Esophagus muscularis mucosa (tissue), 2 donors: ENCODE measurements at regions not wholly inside any gene's neighbourhood (a gene's known extent, or its start where the extent isn't known, plus 50 kb on each side); places are given as distances from the start of the nearest gene placed in this dataset.
"Not testable (repeated sequence)": the region's sequence is repeated elsewhere in the genome, so short reads cannot be mapped to it uniquely, and the experiment has no call there.

Experiments
- EP300 ChIP-seq: sonication (generic); formaldehyde crosslinking; IDR thresholded peaks from one replicate; pipeline ENCODE4 v1.6.1; 2017; ENCODE audit warnings: antibody characterized with exemption
- POLR2A ChIP-seq: fragments of 450-650 bp; IDR thresholded peaks from one replicate; pipeline ENCODE4 v1.6.1; 2017; ENCODE audit warnings: antibody characterized with exemption, moderate library complexity, mild to moderate bottlenecking, low read depth

DNA sequence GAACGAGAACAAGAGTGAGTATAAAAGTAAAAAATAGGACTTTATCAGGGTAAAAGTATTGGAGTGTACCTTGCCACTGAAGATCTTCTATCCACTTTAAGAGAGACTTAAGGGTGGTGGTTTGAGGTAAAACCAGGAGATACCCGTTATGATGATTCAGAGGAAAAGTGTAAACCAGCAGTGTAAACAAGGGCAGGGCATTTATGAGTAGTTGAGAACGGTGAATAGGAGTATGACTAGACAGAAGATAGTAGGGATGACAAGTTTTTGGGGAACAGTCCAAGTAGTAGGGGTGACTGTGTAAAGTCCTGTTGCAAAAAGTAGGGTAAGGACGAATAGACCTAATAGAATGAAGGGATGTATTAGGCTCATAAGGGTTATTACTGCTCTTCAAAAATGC, 131.5 kb upstream of the VANGL1 start:
- TF ChIP-seq POLR2A, EP300: not testable (repeated sequence)
